ENCODE measurements at regions not wholly inside any gene's neighbourhood (a gene's known extent, or its start where the extent isn't known, plus 50 kb on each side); places are given as distances from the start of the nearest gene placed in this dataset.

DNA sequence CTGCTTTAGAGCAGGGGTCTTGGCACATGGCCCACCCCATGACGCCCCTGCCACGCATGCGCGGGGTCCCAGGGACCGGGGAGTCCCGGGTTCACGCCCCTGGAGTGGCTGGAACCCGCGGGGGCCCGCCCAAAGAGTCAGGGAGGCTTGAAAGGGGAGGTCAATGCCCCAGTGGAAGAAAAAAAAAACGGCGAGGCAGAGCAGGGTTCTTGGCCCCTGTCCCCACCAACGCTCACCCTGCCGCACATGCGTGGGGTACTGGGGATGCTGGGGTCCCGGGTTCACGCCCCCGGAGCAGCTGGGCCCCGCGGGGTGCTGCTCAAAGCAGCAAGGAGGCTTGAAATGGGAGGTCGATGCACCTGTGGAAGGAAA is 319.1 kb downstream of the ALG10 start:
- no peaks in the 10 kb centered on the region for H3K9me3 ChIP-seq (ENCODE audit: low read depth, low read length)
- H3K79me2 ChIP-seq (ENCODE audit: insufficient read depth, low read length), result no peaks in the 10 kb centered on the region
- TF ChIP-seq, protein P1, sequence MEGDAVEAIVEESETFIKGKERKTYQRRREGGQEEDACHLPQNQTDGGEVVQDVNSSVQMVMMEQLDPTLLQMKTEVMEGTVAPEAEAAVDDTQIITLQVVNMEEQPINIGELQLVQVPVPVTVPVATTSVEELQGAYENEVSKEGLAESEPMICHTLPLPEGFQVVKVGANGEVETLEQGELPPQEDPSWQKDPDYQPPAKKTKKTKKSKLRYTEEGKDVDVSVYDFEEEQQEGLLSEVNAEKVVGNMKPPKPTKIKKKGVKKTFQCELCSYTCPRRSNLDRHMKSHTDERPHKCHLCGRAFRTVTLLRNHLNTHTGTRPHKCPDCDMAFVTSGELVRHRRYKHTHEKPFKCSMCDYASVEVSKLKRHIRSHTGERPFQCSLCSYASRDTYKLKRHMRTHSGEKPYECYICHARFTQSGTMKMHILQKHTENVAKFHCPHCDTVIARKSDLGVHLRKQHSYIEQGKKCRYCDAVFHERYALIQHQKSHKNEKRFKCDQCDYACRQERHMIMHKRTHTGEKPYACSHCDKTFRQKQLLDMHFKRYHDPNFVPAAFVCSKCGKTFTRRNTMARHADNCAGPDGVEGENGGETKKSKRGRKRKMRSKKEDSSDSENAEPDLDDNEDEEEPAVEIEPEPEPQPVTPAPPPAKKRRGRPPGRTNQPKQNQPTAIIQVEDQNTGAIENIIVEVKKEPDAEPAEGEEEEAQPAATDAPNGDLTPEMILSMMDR (IDR thresholded peaks at IDR 0.05; ENCODE audit: extremely low read depth, low read depth, low read length), result no peak
- no peak for DNase-seq (ENCODE audit: insufficient read length, low spot score, missing footprints)
- no peak overlapping the region for H3K27ac ChIP-seq (ENCODE audit: low read depth, low read length)
- no peak overlapping the region for H3K4me2 ChIP-seq (ENCODE audit: insufficient read depth, low read length)
- no peaks in the 10 kb centered on the region for H3K4me1 ChIP-seq (ENCODE audit: insufficient read depth, low read length)
- no peaks in the 10 kb centered on the region for H3K36me3 ChIP-seq (ENCODE audit: insufficient read depth, low read length)
- no peak overlapping the region for H2AFZ ChIP-seq (ENCODE audit: low read length)
- H3K4me3 ChIP-seq (ENCODE audit: insufficient read depth, low read length), result no peak overlapping the region
- H3K27me3 ChIP-seq (ENCODE audit: insufficient read depth, low read length), result no peaks in the 10 kb centered on the region
- H4K20me1 ChIP-seq (ENCODE audit: insufficient read depth, low read length), result no peaks in the 10 kb centered on the region

DNA sequence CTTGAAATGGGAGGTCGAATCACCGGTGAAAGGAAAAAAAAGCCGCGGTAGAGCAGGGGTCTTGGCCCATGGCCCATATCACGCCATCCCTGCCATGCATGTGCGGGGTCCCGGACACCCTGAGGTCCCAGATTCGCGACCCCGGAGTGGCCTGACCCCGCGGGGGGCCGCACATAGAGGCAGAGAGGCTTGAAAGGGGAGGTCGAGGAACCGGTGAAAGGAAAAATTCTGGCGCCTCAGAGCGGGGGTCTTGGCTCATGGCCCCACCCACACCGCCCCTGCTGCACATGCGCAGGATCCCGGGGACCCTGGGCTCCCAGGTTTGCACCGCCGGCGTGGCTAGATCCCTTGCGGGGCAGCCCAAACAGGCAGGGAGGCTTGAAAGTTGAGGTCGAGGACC is 319.8 kb downstream of the ALG10 start:
- no peaks in the 10 kb centered on the region for H3K9me3 ChIP-seq (ENCODE audit: low read depth, low read length)
- TF ChIP-seq, protein P1 (IDR thresholded peaks at IDR 0.05; ENCODE audit: extremely low read depth, low read depth, low read length), result no peak
- no peak overlapping the region for H3K4me2 ChIP-seq (ENCODE audit: insufficient read depth, low read length)

DNA sequence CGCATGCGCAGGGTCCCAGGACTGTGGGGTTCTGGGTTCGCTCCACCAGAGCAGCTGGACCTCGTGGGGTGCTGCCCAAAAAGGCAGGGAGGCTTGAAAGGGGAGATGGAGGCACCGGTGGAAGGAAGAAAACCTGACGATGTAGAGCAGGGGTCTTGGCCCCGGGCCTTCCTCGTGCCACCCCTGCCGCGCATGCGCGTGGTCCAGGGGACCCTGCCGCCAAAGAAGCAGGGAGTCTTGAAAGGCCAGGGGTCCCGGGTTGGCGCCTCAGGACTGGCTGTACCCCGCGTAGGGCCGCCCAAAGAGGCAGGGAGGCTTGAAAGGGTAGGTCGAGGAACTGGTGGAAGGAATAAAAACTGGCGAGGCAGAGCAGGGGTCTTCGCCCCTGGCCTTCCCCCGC is 321.0 kb downstream of the ALG10 start:
- DNase-seq (ENCODE audit: insufficient read length, low spot score, missing footprints), result no peak
- Histone ChIP-seq H3K27ac (ENCODE audit: low read depth, low read length) (no peak overlapping the region), H3K27me3 (ENCODE audit: insufficient read depth, low read length) (no peaks in the 10 kb centered on the region), H3K9me3 (ENCODE audit: low read depth, low read length) (no peaks in the 10 kb centered on the region), H3K4me3 (ENCODE audit: insufficient read depth, low read length) (no peak overlapping the region), H3K4me2 (ENCODE audit: insufficient read depth, low read length) (no peak overlapping the region), H3K36me3 (ENCODE audit: insufficient read depth, low read length) (no peaks in the 10 kb centered on the region), H3K4me1 (ENCODE audit: insufficient read depth, low read length) (no peaks in the 10 kb centered on the region), H3K79me2 (ENCODE audit: insufficient read depth, low read length) (no peaks in the 10 kb centered on the region), H4K20me1 (ENCODE audit: insufficient read depth, low read length) (no peaks in the 10 kb centered on the region), H2AFZ (ENCODE audit: low read length) (no peak overlapping the region)
- TF ChIP-seq, protein P1 (IDR thresholded peaks at IDR 0.05; ENCODE audit: extremely low read depth, low read depth, low read length), result no peak

More for the DNA sequence above, 319.8 kb downstream of the ALG10 start:
- DNase-seq (ENCODE audit: insufficient read length, low spot score, missing footprints), result no peak
- Histone ChIP-seq H3K4me3 (ENCODE audit: insufficient read depth, low read length) (no peak overlapping the region), H3K36me3 (ENCODE audit: insufficient read depth, low read length) (no peaks in the 10 kb centered on the region), H3K79me2 (ENCODE audit: insufficient read depth, low read length) (no peaks in the 10 kb centered on the region), H3K27ac (ENCODE audit: low read depth, low read length) (no peak overlapping the region), H3K27me3 (ENCODE audit: insufficient read depth, low read length) (no peaks in the 10 kb centered on the region), H2AFZ (ENCODE audit: low read length) (no peak overlapping the region), H3K4me1 (ENCODE audit: insufficient read depth, low read length) (no peaks in the 10 kb centered on the region), H4K20me1 (ENCODE audit: insufficient read depth, low read length) (no peaks in the 10 kb centered on the region)

DNA sequence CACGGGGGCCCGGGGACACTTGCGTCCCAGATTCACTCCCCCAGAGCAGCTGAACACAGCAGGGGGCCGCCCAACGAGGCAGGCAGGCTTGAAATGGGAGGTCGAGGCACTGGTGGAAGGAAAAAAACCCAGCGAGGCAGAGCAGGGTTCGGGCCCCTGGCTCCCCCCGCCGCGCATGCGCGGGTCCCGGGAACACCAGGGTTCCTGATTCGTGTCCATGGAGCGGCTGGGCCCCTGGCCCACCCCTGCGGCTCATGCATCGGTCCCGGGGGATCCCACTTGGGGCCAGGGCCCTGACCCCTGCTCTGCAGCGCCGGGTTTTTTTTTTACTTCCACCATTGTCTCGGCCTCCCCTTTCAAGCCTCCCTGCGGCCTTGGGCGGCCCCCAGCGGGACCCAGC is 321.5 kb downstream of the ALG10 start:
- Histone ChIP-seq H2AFZ (ENCODE audit: low read length) (no peak overlapping the region), H4K20me1 (ENCODE audit: insufficient read depth, low read length) (no peaks in the 10 kb centered on the region), H3K4me3 (ENCODE audit: insufficient read depth, low read length) (no peak overlapping the region), H3K4me2 (ENCODE audit: insufficient read depth, low read length) (no peak overlapping the region), H3K4me1 (ENCODE audit: insufficient read depth, low read length) (no peaks in the 10 kb centered on the region), H3K27me3 (ENCODE audit: insufficient read depth, low read length) (no peaks in the 10 kb centered on the region), H3K27ac (ENCODE audit: low read depth, low read length) (no peak overlapping the region), H3K9me3 (ENCODE audit: low read depth, low read length) (no peaks in the 10 kb centered on the region), H3K36me3 (ENCODE audit: insufficient read depth, low read length) (no peaks in the 10 kb centered on the region), H3K79me2 (ENCODE audit: insufficient read depth, low read length) (no peaks in the 10 kb centered on the region)
- DNase-seq (ENCODE audit: insufficient read length, low spot score, missing footprints), result no peak
- TF ChIP-seq, protein P1 (IDR thresholded peaks at IDR 0.05; ENCODE audit: extremely low read depth, low read depth, low read length), result no peak
